OCI-LY3 (cell line): ENCODE measurements at regions not wholly inside any gene's neighbourhood (a gene's known extent, or its start where the extent isn't known, plus 50 kb on each side); places are given as distances from the start of the nearest gene placed in this dataset.

Experiments used
- EZH2phosphoT487 ChIP-seq: fragments of 200-600 bp; shearing (Covaris generic); IDR thresholded peaks from 2 replicates; pipeline ENCODE4 v1.6.1; 2018; ENCODE audit warnings: antibody characterized with exemption, mixed run types, low read depth
- TF ChIP-seq, protein P1 (sequence below): fragments of 200-600, 300-600 bp; sonication (generic); IDR thresholded peaks from 2 replicates; pipeline ENCODE4 v1.5.1; 2014; ENCODE audit warnings: antibody characterized with exemption, low read length, low read depth

GRCh38 chr13:73835138-73835721 lies 299.0 kb downstream of the KLF12 start:
- TF ChIP-seq, protein P1, sequence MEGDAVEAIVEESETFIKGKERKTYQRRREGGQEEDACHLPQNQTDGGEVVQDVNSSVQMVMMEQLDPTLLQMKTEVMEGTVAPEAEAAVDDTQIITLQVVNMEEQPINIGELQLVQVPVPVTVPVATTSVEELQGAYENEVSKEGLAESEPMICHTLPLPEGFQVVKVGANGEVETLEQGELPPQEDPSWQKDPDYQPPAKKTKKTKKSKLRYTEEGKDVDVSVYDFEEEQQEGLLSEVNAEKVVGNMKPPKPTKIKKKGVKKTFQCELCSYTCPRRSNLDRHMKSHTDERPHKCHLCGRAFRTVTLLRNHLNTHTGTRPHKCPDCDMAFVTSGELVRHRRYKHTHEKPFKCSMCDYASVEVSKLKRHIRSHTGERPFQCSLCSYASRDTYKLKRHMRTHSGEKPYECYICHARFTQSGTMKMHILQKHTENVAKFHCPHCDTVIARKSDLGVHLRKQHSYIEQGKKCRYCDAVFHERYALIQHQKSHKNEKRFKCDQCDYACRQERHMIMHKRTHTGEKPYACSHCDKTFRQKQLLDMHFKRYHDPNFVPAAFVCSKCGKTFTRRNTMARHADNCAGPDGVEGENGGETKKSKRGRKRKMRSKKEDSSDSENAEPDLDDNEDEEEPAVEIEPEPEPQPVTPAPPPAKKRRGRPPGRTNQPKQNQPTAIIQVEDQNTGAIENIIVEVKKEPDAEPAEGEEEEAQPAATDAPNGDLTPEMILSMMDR, result peak; percentile 87
- TF ChIP-seq EZH2phosphoT487, result no peak
